ENCODE measurements at regions not wholly inside any gene's neighbourhood (a gene's known extent, or its start where the extent isn't known, plus 50 kb on each side); places are given as distances from the start of the nearest gene placed in this dataset.

DNA sequence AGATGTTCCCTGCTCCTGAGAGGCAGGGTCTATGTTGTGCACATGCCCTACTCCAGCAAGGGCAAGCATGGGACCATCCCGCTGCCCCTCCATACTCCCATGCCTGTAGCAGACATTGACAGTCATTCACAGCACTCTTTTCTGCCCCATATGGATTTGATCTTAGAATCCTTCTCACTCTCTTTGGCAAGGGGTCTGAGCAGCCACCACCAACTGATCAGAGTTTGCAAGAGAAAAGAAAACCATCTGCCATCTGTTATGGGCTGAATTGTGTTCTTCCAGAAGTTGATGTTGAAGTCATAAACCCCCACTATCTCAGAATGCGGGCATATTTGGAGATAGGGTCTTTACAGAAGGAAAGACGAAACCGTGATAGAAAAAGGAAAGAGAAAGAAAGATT lies 315.1 kb upstream of the CLINT1 start:
- Histone ChIP-seq H3K36me3 (ENCODE audit: control insufficient read depth, insufficient read depth, low read length) (no peaks in the 10 kb centered on the region), H3K27me3 (ENCODE audit: control insufficient read depth, insufficient read depth, low read length, poor library complexity, severe bottlenecking) (no peaks in the 10 kb centered on the region), H3K4me1 (ENCODE audit: control insufficient read depth, insufficient read depth, low read length) (peaks cover 4% of the 10 kb centered on the region), H3K27ac (ENCODE audit: low read depth, low read length) (no peak overlapping the region), H3K9ac (ENCODE audit: extremely low read depth, low read length, poor library complexity, severe bottlenecking) (no peak overlapping the region), H3K4me3 (ENCODE audit: low read length) (no peak overlapping the region), H3K9me3 (ENCODE audit: control insufficient read depth, low read length) (no peaks in the 10 kb centered on the region)
- DNase-seq: no peak
- TF ChIP-seq, protein P1, sequence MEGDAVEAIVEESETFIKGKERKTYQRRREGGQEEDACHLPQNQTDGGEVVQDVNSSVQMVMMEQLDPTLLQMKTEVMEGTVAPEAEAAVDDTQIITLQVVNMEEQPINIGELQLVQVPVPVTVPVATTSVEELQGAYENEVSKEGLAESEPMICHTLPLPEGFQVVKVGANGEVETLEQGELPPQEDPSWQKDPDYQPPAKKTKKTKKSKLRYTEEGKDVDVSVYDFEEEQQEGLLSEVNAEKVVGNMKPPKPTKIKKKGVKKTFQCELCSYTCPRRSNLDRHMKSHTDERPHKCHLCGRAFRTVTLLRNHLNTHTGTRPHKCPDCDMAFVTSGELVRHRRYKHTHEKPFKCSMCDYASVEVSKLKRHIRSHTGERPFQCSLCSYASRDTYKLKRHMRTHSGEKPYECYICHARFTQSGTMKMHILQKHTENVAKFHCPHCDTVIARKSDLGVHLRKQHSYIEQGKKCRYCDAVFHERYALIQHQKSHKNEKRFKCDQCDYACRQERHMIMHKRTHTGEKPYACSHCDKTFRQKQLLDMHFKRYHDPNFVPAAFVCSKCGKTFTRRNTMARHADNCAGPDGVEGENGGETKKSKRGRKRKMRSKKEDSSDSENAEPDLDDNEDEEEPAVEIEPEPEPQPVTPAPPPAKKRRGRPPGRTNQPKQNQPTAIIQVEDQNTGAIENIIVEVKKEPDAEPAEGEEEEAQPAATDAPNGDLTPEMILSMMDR (conservative IDR thresholded peaks at IDR 0.05): no peak
- Mint-ChIP-seq H3K36me3 (ENCODE audit: low read depth) (no peaks in the 10 kb centered on the region), H3K9me3 (no peaks in the 10 kb centered on the region), H3K27ac (no peak overlapping the region), H3K4me3 (no peak overlapping the region), H3K4me1 (peaks cover 48% of the 10 kb centered on the region), H3K27me3 (ENCODE audit: insufficient read depth) (no peaks in the 10 kb centered on the region)
- 94 to 100% methylated on average over 1 to 4 of the region's 4 CpGs for WGBS, 2 experiments (ENCODE audit: insufficient coverage in 1 of 2, insufficient read length in 1 of 2)

DNA sequence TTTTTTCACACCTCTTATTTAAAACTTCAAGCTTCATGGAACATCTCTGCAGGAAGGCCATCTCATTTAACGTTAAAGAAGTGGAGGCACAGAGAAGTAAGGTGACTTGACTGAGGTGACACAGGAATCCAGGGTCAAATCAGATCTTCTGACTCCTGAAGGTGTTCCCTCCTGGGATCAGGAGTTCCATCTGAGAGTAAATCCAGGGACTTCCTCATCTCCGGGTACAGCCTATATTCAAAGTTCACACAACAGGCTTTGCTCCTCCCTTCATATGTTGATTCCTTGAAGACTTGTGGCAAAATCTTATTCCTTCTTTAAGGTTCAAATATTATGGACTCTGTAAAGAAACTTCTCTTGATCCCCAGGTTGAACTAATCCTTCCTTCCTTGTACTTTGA lies 313.1 kb upstream of the CLINT1 start:
- H3K27ac Mint-ChIP-seq: no peak overlapping the region
- H3K4me1 ChIP-seq (ENCODE audit: control insufficient read depth, insufficient read depth, low read length): peaks cover 4% of the 10 kb centered on the region
- no peak overlapping the region for H3K4me3 Mint-ChIP-seq
- H3K4me1 Mint-ChIP-seq: peaks cover 38% of the 10 kb centered on the region
- no peaks in the 10 kb centered on the region for H3K36me3 Mint-ChIP-seq (ENCODE audit: low read depth)
- no peak for DNase-seq
- H3K27me3 ChIP-seq (ENCODE audit: control insufficient read depth, insufficient read depth, low read length, poor library complexity, severe bottlenecking): no peaks in the 10 kb centered on the region
- H3K36me3 ChIP-seq (ENCODE audit: control insufficient read depth, insufficient read depth, low read length): no peaks in the 10 kb centered on the region
- WGBS, 2 experiments (ENCODE audit: insufficient coverage in 1 of 2, insufficient read length in 1 of 2): 83 to 87% methylated on average over 1 to 2 of the region's 2 CpGs
- no peaks in the 10 kb centered on the region for H3K9me3 Mint-ChIP-seq
- H3K27ac ChIP-seq (ENCODE audit: low read depth, low read length): no peak overlapping the region
- H3K27me3 Mint-ChIP-seq (ENCODE audit: insufficient read depth): no peaks in the 10 kb centered on the region
- TF ChIP-seq, protein P1 (conservative IDR thresholded peaks at IDR 0.05): no peak
- H3K4me3 ChIP-seq (ENCODE audit: low read length): no peak overlapping the region
- no peaks in the 10 kb centered on the region for H3K9me3 ChIP-seq (ENCODE audit: control insufficient read depth, low read length)
- H3K9ac ChIP-seq (ENCODE audit: extremely low read depth, low read length, poor library complexity, severe bottlenecking): no peak overlapping the region

DNA sequence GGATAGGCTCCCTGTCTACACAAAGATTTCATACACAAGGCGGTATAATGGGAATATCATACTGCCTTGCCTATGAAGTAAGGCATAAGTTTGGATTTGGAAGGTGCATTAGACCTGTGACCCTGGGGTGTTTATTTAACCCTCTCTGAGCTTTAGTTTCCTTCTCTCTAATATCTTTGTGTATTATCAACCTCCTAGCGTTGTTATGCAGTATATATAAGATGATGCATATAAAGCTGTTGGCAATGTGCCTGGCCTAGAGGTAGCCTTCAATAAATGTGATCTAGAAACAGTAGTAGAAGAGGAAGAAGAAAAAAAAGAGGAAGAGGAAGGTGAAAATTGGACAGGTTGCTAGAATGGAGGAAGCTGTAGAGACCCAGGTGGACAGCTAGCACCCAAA lies 311.6 kb upstream of the CLINT1 start:
- no peak overlapping the region for H3K4me3 Mint-ChIP-seq
- H3K9me3 Mint-ChIP-seq: no peaks in the 10 kb centered on the region
- Histone ChIP-seq H3K4me1 (ENCODE audit: control insufficient read depth, insufficient read depth, low read length) (peaks cover 4% of the 10 kb centered on the region), H3K4me3 (ENCODE audit: low read length) (no peak overlapping the region), H3K27ac (ENCODE audit: low read depth, low read length) (no peak overlapping the region), H3K36me3 (ENCODE audit: control insufficient read depth, insufficient read depth, low read length) (no peaks in the 10 kb centered on the region), H3K9me3 (ENCODE audit: control insufficient read depth, low read length) (no peaks in the 10 kb centered on the region), H3K9ac (ENCODE audit: extremely low read depth, low read length, poor library complexity, severe bottlenecking) (no peak overlapping the region), H3K27me3 (ENCODE audit: control insufficient read depth, insufficient read depth, low read length, poor library complexity, severe bottlenecking) (no peaks in the 10 kb centered on the region)
- 95% methylated on average over 2 of the region's 2 CpGs; no CpG with 5 or more reads in 1 of the 2 experiments for WGBS, 2 experiments (ENCODE audit: insufficient coverage in 1 of 2, insufficient read length in 1 of 2)
- no peaks in the 10 kb centered on the region for H3K27me3 Mint-ChIP-seq (ENCODE audit: insufficient read depth)
- no peak overlapping the region for H3K27ac Mint-ChIP-seq
- no peaks in the 10 kb centered on the region for H3K36me3 Mint-ChIP-seq (ENCODE audit: low read depth)
- peaks cover 41% of the 10 kb centered on the region for H3K4me1 Mint-ChIP-seq
- TF ChIP-seq, protein P1 (conservative IDR thresholded peaks at IDR 0.05): no peak
- no peak for DNase-seq

Data from endodermal cell (in vitro differentiated cells).